NB4 (cell line): ENCODE measurements at regions not wholly inside any gene's neighbourhood (a gene's known extent, or its start where the extent isn't known, plus 50 kb on each side); places are given as distances from the start of the nearest gene placed in this dataset.

ENCODE experiments used
- DNase-seq: peaks from one replicate; pipeline ENCODE4 v3.0.0; 2010; ENCODE audit warnings: low read depth
- H3K4me3 ChIP-seq: one replicate; pipeline ENCODE4 v1.5.1; 2011; ENCODE audit warnings: mild to moderate bottlenecking, low read depth, low read length, moderate library complexity
- MYC ChIP-seq: IDR thresholded peaks from 2 replicates; pipeline ENCODE4 v1.6.1; 2011; ENCODE audit warnings: low read depth, low read length
- POLR2A ChIP-seq: IDR thresholded peaks from 2 replicates; pipeline ENCODE4 v1.6.1; 2011; ENCODE audit warnings: mild to moderate bottlenecking; ENCODE audit not compliant: insufficient read length; ENCODE audit errors: extremely low read depth
- TF ChIP-seq, protein P1 (sequence below): IDR thresholded peaks from one replicate; pipeline ENCODE4 v1.5.1; 2012; ENCODE audit warnings: low read depth, low read length
- TF ChIP-seq, protein P2 (sequence below): IDR thresholded peaks from 2 replicates; pipeline ENCODE4 v1.6.1; 2011; ENCODE audit warnings: low read depth, low read length

DNA sequence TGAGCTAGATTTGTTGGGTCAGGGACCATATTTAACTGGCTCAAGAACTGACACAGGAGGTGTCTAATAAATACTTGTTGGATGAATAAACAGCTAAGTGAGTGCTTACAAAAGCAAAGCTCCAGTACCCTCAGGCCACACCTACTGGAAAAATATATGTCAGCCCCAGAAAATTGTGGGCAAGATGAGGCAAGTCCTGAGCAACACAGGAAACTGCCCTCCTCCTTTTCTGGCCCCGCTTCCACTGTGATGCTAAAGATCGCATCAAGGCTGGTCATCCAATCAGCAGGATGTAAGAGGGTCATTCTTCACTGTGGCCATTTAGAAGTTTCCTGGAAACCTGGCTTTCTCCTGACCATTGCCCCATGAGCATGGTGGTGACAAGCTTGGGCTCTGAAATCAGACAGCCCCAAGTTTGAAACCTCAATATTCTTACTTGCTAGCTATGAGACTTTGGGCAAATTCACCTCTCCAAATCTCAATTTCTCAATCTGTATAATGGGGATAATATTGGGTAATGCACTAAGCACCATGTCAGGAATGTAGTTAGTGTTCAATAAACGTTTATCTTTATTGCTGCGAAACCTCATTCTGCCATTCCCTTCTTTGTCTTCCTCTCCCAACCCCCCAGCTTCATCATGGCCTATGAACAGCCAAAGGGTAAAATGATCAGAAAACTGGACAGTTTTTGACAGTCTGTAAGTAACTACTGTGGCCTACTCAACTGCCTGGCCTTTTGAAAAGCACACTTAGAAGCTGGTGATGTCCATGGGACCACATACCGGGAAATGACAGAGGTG is 139.3 kb upstream of the PZP start:
- DNase-seq = no peak
- TF ChIP-seq MYC = no peak
- TF ChIP-seq, protein P1, sequence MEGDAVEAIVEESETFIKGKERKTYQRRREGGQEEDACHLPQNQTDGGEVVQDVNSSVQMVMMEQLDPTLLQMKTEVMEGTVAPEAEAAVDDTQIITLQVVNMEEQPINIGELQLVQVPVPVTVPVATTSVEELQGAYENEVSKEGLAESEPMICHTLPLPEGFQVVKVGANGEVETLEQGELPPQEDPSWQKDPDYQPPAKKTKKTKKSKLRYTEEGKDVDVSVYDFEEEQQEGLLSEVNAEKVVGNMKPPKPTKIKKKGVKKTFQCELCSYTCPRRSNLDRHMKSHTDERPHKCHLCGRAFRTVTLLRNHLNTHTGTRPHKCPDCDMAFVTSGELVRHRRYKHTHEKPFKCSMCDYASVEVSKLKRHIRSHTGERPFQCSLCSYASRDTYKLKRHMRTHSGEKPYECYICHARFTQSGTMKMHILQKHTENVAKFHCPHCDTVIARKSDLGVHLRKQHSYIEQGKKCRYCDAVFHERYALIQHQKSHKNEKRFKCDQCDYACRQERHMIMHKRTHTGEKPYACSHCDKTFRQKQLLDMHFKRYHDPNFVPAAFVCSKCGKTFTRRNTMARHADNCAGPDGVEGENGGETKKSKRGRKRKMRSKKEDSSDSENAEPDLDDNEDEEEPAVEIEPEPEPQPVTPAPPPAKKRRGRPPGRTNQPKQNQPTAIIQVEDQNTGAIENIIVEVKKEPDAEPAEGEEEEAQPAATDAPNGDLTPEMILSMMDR = no peak
- TF ChIP-seq POLR2A = no peak
- TF ChIP-seq, protein P2, sequence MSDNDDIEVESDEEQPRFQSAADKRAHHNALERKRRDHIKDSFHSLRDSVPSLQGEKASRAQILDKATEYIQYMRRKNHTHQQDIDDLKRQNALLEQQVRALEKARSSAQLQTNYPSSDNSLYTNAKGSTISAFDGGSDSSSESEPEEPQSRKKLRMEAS = no peak
- no peak overlapping the region for H3K4me3 ChIP-seq

DNA sequence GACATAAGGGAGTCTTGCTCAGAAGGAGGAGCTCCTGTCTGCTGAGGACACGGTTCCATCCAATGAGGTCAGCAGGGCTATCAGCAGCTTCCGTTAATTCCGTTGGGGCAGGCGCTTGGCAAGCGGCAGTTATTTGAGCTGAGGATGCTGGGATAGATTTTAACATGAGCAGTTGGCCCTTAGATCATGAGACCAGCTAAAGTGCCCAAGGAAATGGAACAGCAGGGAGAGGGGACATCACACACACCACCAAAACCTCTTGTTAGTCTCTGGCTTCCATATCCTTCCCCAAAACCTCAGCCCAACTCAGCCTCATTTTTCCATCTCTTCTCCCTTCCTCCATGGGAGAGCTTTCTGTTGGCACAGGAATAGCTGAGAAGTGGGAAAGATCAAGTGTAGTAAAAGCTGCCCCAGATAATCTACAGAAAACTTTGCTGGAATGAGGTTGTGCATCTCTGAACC is 138.7 kb upstream of the PZP start:
- TF ChIP-seq MYC (no peak), POLR2A (no peak)
- TF ChIP-seq, protein P2 = no peak
- TF ChIP-seq, protein P1 = no peak
- no peak for DNase-seq
- no peak overlapping the region for H3K4me3 ChIP-seq

DNA sequence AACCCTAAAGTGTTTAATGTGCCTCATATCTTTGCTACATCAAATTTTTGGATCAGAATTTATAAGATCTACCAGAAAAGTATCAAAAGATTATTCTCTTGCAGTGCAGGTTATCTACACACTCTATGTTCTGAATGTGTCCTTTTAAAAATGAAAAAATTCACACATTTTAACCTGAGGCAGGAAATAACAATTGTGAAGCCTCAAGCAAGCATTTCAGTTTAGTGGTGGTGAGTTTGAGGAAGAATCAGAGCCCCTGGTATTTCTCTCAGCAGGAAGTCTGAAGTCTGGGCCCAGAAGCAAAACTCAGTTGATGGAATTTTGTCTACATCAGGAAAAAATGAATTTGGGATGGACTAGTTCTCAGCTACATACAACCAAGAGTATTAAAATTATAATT is 137.0 kb upstream of the PZP start:
- H3K4me3 ChIP-seq = no peak overlapping the region
- DNase-seq = no peak

DNA sequence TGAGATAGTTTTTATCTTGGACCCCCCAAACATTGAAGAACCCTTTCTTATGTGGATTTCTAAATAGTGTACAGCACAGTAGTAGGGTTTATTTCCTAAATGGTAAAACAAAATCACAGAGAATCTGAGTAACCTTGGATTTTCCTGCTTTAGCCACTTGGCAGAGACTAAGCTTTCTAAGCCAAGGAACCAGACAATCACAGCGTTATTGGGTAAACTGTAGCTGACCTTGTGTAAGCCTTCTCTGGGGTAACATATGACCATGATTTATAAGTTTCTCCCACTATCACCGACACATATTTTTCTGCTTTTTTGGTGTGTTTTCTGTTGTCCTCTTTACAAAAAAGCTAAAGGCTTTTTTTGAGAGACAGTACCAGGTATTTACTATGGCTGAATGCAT is 136.3 kb upstream of the PZP start:
- DNase-seq = no peak
- TF ChIP-seq MYC = no peak
- TF ChIP-seq, protein P1 = no peak
- H3K4me3 ChIP-seq = no peak overlapping the region

More for the DNA sequence above, 137.0 kb upstream of the PZP start:
- TF ChIP-seq POLR2A (no peak), MYC (no peak)
- TF ChIP-seq, protein P1 = no peak
- TF ChIP-seq, protein P2 = no peak

DNA sequence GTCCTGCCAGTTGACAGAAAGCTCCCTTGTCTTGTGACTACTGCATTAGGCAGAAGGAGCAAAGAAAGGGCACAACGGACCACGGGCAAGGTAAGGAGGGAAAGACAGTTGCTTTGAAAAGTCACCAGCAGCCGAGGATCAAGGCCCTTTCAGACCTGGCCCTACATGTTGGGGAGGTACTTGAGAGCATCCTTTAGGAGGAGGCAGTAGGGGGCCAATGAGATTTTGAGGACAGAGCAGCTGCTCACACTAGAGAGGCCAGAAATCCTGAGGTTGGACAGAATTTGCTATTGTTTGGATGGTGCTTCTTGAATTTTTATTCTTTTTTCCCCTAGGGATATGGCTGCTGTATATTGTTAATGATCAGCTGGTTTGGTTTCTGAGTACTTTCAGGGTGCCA is 135.5 kb upstream of the PZP start:
- no peak overlapping the region for H3K4me3 ChIP-seq
- TF ChIP-seq, protein P1 = no peak
- TF ChIP-seq, protein P2 = no peak
- TF ChIP-seq MYC (no peak), POLR2A (no peak)
- no peak for DNase-seq
